Stimulated activated CD8-positive, alpha-beta memory T cell treated with anti-CD3 and anti-CD28 coated beads, Interleukin-2, amount 100 ng/mL, for 48 hours (primary cell): ENCODE measurements at regions not wholly inside any gene's neighbourhood (a gene's known extent, or its start where the extent isn't known, plus 50 kb on each side); places are given as distances from the start of the nearest gene placed in this dataset.
"Not testable (repeated sequence)": the region's sequence is repeated elsewhere in the genome, so short reads cannot be mapped to it uniquely, and the experiment has no call there.

Experiments used
- DNase-seq, 2 donors: peaks; one replicate each; pipeline ENCODE4 v3.0.0-alpha.2; 2020; ENCODE audit warnings: low read depth in 2 of 2

- DNase-seq, result no peak
These were observed 258.9 kb upstream of the SOX4 start for GRCh38 chr6:21334651-21335050.

GRCh38 chr6:21335591-21335990, 258.0 kb upstream of the SOX4 start:
- DNase-seq, result no peak

- DNase-seq, result no peak
These were observed 256.3 kb upstream of the SOX4 start for GRCh38 chr6:21337263-21337662.

GRCh38 chr6:21340573-21340972, 253.0 kb upstream of the SOX4 start:
- no peak for DNase-seq

GRCh38 chr6:21341910-21342309, 251.6 kb upstream of the SOX4 start:
- DNase-seq, result no peak

GRCh38 chr6:21342501-21342900, 251.1 kb upstream of the SOX4 start:
- DNase-seq, result no peak

- DNase-seq, result not testable (repeated sequence)
These were observed 247.8 kb upstream of the SOX4 start for GRCh38 chr6:21345704-21346103.

- DNase-seq, result no peak
These were observed 245.4 kb upstream of the SOX4 start for GRCh38 chr6:21348146-21348503.

GRCh38 chr6:21348504-21349195, 244.9 kb upstream of the SOX4 start:
- no peak for DNase-seq

- DNase-seq, result no peak
These were observed 243.7 kb upstream of the SOX4 start for GRCh38 chr6:21349834-21350233.

- no peak for DNase-seq
These were observed 242.6 kb upstream of the SOX4 start for GRCh38 chr6:21350926-21351325.

- no peak for DNase-seq
These were observed 241.4 kb upstream of the SOX4 start for GRCh38 chr6:21352131-21352530.

GRCh38 chr6:21354805-21355238, 238.7 kb upstream of the SOX4 start:
- DNase-seq, result no peak

- DNase-seq, result no peak
These were observed 237.9 kb upstream of the SOX4 start for GRCh38 chr6:21355638-21356037.

- no peak for DNase-seq
These were observed 236.3 kb upstream of the SOX4 start for GRCh38 chr6:21357262-21357661.

GRCh38 chr6:21359926-21360325, 233.6 kb upstream of the SOX4 start:
- no peak for DNase-seq

- no peak for DNase-seq
These were observed 233.2 kb upstream of the SOX4 start for GRCh38 chr6:21360336-21360735.

- no peak for DNase-seq
These were observed 226.4 kb upstream of the SOX4 start for GRCh38 chr6:21367148-21367547.

GRCh38 chr6:21367649-21368154, 225.8 kb upstream of the SOX4 start:
- no peak for DNase-seq

- DNase-seq, result no peak
These were observed 222.5 kb upstream of the SOX4 start for GRCh38 chr6:21371061-21371460.

GRCh38 chr6:21371676-21372171, 221.8 kb upstream of the SOX4 start:
- DNase-seq, result no peak

GRCh38 chr6:21375151-21376116, 218.1 kb upstream of the SOX4 start:
- no peak for DNase-seq

- DNase-seq, result no peak
These were observed 216.2 kb upstream of the SOX4 start for GRCh38 chr6:21377356-21377755.
